SKM-1 treated with dmso at 0.1 percent for 144 hours (cell line): ENCODE measurements at regions not wholly inside any gene's neighbourhood (a gene's known extent, or its start where the extent isn't known, plus 50 kb on each side); places are given as distances from the start of the nearest gene placed in this dataset.
"Not testable (repeated sequence)": the region's sequence is repeated elsewhere in the genome, so short reads cannot be mapped to it uniquely, and the experiment has no call there.

Experiments used
- DNase-seq: peaks from one replicate; lab custom pipeline; 2025; ENCODE audit not compliant: unreplicated experiment; lab: John Stamatoyannopoulos, UW

DNA sequence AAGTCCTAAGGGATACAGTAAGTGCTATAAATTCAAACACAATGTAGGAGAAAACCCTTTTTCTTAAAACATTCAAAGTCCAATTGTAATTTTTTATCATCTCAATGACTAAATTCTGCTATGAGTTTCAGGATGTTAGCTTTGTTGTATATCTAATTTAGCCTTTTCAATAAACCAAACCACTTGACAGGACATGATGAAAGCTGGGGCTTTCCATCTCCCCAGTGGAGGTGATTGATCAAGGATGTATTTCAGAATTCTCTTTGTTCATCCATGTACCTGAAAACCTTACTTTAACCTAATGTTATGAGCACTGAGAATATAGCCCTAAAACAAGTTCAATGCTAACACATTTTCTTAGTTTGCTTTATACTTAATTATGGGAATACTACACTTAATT is 639.0 kb upstream of the ITGA1 start:
- DNase-seq, result no peak

DNA sequence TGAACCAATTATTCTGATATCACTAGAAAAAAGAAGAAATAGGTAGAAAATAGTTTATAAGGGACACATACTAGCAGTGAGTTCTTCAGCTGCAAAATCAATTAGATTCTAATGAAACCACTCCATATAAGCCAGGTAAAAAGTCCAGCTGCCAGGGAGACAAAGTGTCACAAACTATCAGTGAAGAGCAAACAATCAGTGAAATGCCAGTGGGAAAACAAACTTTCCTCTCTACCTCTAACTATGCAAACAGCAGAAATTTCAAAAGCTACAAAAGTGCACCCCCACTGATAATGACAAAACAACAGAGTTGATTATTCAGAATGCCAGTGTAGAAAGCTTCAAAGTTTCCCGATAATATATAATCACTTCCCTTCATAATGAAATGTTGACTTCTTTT is 637.2 kb upstream of the ITGA1 start:
- DNase-seq, result no peak

DNA sequence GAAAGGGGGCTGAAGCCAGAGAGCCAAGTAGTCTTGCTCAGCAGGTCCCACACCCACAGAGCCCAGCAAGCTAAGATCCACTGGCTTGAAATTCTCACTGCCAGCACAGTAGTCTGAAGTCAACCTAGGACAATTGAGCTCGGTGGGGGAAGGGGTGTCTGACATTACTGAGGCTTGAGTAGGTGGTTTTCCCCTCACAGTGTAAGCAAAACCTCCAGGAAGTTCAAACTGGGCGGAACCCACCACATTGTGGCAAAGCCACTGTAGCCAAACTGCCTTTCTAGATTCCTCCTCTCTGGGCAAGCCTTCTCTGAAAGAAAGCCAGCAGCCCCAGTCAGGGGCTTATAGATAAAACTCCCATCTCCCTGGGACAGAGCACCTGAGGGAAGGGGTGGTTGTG is 630.9 kb upstream of the ITGA1 start:
- not testable (repeated sequence) for DNase-seq

DNA sequence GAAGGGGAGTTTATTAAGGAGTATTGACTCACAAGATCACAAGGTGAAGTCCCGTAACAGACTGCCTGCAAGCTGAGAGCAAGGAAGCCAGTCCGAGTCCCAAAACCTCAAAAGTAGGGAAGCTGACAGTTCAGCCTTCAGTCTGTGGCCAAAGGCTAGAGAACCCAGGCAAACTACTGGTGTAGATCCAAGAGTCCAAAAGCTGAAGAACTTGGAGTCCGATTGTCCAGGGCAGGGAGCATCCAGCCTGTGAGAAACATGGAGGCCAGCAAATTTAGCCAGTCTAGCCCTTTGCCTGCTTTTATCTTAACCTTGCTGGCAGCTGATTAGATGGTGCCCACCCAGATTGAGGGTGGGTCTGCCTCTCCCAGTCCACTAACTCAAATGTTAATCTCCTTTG is 621.9 kb upstream of the ITGA1 start:
- not testable (repeated sequence) for DNase-seq

DNA sequence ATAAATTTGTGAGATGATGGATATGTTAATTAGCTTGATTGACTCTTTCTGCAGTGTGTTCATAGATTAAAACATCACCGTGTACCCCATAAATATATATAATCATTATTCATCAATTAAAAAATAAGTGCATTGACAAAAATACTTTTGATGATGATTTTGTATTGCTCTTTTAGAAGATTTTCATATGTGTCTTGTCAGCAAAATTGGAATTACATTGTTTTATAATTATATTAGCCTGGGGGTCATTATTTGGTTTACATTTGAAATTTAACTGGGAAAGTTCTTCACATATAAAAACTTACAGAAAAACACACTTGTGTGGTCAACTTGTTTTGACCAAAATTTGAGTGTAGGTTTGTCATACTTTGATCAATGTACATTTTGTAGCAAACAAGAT is 614.6 kb upstream of the ITGA1 start:
- no peak for DNase-seq

DNA sequence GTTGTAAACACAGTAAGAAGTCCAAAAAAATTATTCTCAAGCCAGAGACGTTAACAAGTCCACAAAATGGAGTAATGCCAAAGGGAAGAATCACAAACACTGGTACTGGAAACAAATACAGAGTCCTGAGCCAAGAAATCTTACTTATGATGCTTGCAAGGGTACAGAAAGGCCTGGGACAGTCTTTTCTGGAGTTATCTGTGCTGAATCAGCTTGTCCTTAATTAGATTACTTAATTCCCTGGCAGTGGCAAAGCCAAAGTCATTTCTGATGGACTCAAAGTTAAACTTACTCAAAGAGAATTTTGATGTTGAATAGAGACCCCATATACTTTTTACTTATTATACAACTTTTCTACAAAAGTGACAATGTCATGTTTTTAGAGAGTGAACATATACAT is 610.5 kb upstream of the ITGA1 start:
- no peak for DNase-seq

DNA sequence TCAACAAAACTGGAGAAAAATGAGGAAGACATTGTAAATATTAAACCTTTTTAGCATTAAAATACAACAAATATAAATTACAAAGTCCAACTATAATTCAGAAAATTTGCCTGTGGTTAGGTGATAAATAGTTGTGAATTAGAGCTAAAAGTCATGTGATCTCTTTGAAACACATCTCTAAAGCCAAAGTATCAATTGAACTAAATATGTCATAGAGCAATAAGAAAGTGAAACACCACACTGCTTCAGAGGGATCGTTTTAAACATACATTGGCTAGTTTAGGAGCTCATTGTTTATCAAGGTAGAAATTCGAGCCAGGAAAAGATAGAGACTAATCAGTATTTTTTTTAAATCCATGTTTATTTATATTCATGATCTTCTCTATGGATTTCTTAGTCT is 606.3 kb upstream of the ITGA1 start:
- DNase-seq, result no peak

DNA sequence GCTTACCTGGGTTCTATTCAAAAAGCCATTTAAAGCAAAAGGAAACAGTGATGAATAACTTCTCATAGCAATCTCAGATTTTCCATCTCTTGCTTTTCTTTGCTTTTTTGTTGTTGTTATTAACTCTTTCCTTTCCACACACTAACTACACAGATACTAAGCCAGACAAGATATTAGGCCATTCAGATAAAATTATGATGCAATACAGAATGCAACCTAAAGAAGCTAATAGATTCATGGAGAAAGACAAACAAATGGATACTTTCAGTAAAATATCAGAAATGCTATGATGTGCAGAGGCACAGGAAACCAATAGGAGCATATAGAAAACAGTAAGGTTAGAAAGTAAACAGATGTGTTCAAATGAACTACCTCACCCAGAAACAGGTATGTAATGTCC is 597.0 kb upstream of the ITGA1 start:
- no peak for DNase-seq

DNA sequence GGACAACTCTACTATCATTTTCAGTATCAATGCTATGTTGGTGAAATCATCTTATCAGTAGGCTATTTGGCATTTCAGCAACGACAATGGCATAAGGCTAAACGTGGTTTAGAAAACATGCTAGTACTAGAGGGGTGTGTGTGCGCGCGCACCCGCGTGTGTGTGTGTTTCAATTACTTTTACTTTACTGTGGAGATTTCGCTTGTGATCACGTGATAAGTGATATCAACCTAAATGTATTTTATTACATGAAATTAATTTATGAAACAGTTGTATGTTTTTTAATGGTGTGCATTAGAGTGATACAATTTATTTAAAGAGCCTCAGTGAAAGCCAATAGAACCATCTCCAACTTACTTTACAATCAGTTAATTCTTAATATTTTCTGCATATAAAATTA is 587.9 kb upstream of the ITGA1 start:
- DNase-seq, result no peak

DNA sequence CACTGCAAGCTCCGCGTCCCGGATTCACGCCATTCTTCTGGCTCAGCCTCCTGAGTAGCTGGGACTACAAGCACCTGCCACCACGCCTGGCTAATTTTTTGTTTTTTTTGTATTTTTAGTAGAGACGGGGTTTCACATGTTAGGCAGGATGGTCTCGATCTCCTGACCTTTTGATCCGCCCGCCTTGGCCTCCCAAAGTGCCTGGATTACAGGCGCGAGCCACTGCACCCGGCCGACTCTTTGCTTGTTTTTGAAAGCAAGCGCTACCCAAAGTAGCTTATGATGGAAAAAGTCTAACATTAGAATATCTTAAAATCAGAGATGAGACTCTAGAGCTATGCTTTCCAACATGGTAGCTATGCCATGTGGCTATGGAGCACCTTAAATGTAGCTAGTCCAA is 585.5 kb upstream of the ITGA1 start:
- DNase-seq, result no peak

DNA sequence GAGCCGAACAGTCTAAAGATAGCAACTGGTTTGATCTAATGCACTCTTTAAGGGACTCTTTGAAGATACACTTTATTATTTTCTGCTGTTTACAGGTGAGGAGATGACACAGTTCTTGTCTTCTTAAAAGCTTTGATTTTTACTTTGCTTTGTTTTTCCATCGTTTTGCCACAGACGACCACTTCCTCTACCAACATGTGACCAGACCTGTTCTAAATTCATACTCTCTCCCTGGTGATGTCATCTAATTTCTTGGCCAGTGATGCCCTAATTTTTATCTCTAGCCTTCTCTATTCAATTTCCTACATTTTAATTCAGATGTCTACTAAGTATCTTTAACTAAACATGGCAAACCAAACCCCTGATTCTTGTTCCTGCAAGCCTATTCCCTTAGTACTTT is 583.4 kb upstream of the ITGA1 start:
- DNase-seq, result no peak
